Neural progenitor cell (in vitro differentiated cells): ENCODE measurements at regions not wholly inside any gene's neighbourhood (a gene's known extent, or its start where the extent isn't known, plus 50 kb on each side); places are given as distances from the start of the nearest gene placed in this dataset.
"Not testable (repeated sequence)": the region's sequence is repeated elsewhere in the genome, so short reads cannot be mapped to it uniquely, and the experiment has no call there.

Experiments
- EZH2 ChIP-seq: fragments of 200-600 bp; sonication (generic); IDR thresholded peaks from 2 replicates; pipeline ENCODE4 v1.6.1; 2017; ENCODE audit warnings: antibody characterized with exemption, mild to moderate bottlenecking, moderate library complexity
- TF ChIP-seq, protein P1 (sequence below): fragments of 200-600 bp; sonication (generic); IDR thresholded peaks from 2 replicates; pipeline ENCODE4 v1.5.1; 2017; ENCODE audit warnings: antibody characterized with exemption, mild to moderate bottlenecking

DNA sequence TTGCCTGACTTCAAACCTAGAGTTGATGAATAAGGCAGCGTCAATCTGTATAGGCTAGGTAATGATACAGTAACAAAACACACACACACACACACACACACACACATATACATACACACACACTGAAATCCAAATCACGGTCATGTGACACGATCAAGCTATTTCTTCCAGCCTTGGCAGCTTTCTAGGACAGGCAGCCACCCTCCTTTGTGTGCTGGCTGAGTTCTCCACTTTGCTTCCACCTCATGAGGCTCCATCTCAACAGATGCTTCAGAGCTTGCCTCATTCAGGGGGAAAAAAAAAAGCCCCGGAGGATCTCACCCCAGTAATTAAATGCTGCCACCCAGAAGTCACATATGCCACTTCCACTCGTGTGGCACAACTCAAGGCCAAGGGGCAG, 217.9 kb downstream of the NPIPA8 start:
- TF ChIP-seq EZH2 = not testable (repeated sequence)
- TF ChIP-seq, protein P1, sequence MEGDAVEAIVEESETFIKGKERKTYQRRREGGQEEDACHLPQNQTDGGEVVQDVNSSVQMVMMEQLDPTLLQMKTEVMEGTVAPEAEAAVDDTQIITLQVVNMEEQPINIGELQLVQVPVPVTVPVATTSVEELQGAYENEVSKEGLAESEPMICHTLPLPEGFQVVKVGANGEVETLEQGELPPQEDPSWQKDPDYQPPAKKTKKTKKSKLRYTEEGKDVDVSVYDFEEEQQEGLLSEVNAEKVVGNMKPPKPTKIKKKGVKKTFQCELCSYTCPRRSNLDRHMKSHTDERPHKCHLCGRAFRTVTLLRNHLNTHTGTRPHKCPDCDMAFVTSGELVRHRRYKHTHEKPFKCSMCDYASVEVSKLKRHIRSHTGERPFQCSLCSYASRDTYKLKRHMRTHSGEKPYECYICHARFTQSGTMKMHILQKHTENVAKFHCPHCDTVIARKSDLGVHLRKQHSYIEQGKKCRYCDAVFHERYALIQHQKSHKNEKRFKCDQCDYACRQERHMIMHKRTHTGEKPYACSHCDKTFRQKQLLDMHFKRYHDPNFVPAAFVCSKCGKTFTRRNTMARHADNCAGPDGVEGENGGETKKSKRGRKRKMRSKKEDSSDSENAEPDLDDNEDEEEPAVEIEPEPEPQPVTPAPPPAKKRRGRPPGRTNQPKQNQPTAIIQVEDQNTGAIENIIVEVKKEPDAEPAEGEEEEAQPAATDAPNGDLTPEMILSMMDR = not testable (repeated sequence)
